GM12891 (cell line): ENCODE measurements at regions not wholly inside any gene's neighbourhood (a gene's known extent, or its start where the extent isn't known, plus 50 kb on each side); places are given as distances from the start of the nearest gene placed in this dataset.
"Not testable (repeated sequence)": the region's sequence is repeated elsewhere in the genome, so short reads cannot be mapped to it uniquely, and the experiment has no call there.

Source experiments
- DNase-seq: peaks from one replicate; pipeline ENCODE4 v3.0.0; 2011; ENCODE audit warnings: low spot score; ENCODE audit not compliant: insufficient read length
- FAIRE-seq: peaks from 2 replicates; lab custom pipeline; 2011; peaks lifted over from hg19 to GRCh38; lab: Jason Lieb, UNC
- PAX5 ChIP-seq: IDR thresholded peaks from 2 replicates; pipeline ENCODE4 v1.6.1; 2011; ENCODE audit warnings: low read length, moderate library complexity, mild to moderate bottlenecking; ENCODE audit not compliant: insufficient read depth, severe bottlenecking
- POLR2A ChIP-seq: IDR thresholded peaks from 2 replicates; pipeline ENCODE4 v1.6.1; 2011; ENCODE audit warnings: low read depth, low read length, control low read depth
- POLR2AphosphoS5 ChIP-seq: IDR thresholded peaks from 2 replicates; pipeline ENCODE4 v1.6.1; 2011; ENCODE audit warnings: low read depth, low read length, control low read depth
- POU2F2 ChIP-seq: IDR thresholded peaks from 2 replicates; pipeline ENCODE4 v1.6.1; 2011; ENCODE audit warnings: low read depth, mild to moderate bottlenecking, control low read depth, low read length, moderate library complexity
- SPI1 ChIP-seq: IDR thresholded peaks from 2 replicates; pipeline ENCODE4 v1.6.1; 2011; ENCODE audit warnings: low read depth, low read length, control low read depth
- TAF1 ChIP-seq: IDR thresholded peaks from 2 replicates; pipeline ENCODE4 v1.6.1; 2011; ENCODE audit warnings: low read depth, low read length, control low read depth

DNA sequence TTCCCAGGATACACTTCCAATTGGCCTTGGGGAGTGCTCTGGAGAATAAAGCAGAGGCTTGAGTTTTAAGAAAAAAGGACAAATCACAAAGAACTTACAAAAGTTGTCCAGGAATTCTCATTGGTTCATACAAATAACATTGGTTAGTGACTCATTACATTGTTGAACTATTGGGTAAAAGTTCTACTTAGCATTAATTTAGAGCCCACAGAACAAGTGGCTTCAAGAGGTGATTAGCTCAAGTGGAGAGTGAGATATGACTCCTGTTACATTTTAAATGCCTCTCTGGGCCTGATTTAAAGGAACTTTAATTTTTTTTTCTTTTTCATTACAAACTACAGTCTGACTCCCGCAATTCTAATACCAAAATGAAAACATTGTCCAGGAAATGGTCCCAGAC is 72.9 kb downstream of the ASCL4 start:
- no peak for TF ChIP-seq TAF1
- TF ChIP-seq POLR2AphosphoS5: no peak
- no peak for TF ChIP-seq POU2F2
- no peak for TF ChIP-seq SPI1
- TF ChIP-seq PAX5: no peak
- no peak for TF ChIP-seq POLR2A
- DNase-seq: no peak
- FAIRE-seq: no peak

GRCh38 chr12:107847830-107848229 is 73.3 kb downstream of the ASCL4 start:
- no peak for TF ChIP-seq POLR2A
- no peak for TF ChIP-seq SPI1
- TF ChIP-seq PAX5: no peak
- no peak for TF ChIP-seq POU2F2
- TF ChIP-seq TAF1: no peak
- no peak for TF ChIP-seq POLR2AphosphoS5
- DNase-seq (no peak), FAIRE-seq (no peak)

GRCh38 chr12:107853479-107853878 is 79.0 kb downstream of the ASCL4 start:
- TF ChIP-seq POLR2AphosphoS5 (no peak), PAX5 (no peak), POU2F2 (no peak), TAF1 (no peak), POLR2A (no peak), SPI1 (no peak)
- DNase-seq: no peak

GRCh38 chr12:107855471-107855870 is 81.0 kb downstream of the ASCL4 start:
- TF ChIP-seq POU2F2: no peak
- no peak for TF ChIP-seq POLR2A
- TF ChIP-seq TAF1: no peak
- TF ChIP-seq POLR2AphosphoS5: no peak
- FAIRE-seq (no peak), DNase-seq (no peak)

More at GRCh38 chr12:107853479-107853878, 79.0 kb downstream of the ASCL4 start:
- FAIRE-seq: no peak

DNA sequence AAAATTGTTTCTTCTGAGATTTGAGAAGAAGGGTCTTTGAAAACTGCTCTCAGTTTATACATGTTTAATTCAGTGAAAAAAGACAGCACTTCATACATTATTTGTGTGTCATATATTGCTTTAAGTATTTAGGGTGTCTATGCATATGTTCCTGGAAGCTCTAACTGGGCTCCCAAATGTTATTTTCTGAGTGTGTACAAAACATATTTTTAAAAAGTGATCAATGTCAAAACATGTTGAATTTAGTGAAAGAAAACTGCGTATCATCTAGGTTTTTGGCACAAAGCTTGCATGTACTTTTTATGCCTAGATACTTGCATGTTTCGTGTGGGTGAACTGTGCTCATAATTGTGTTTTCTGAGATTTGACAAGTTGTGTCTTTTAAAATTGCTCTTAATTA is 81.6 kb downstream of the ASCL4 start:
- TF ChIP-seq POLR2AphosphoS5 (no peak), TAF1 (no peak)
- DNase-seq (no peak), FAIRE-seq (no peak)

DNA sequence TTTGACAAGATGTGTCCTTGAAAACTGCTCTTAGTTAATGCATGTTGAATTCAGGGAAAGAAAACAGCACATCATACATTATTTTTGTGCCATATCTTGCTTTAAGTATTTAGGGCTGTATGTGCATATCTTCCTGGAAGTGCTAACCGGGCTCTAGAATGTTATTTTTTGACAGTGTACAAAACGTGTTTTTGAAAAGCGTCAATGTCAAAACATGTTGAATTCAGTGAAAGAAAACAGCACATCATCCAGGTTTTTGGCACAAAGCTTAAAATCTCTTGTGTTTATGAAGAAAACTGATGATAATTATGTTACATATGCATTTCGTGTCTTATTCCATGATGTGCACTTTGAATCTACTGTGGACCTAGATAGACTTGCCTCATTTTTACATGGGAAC is 82.7 kb downstream of the ASCL4 start:
- DNase-seq (no peak), FAIRE-seq (no peak)
- no peak for TF ChIP-seq PAX5
- no peak for TF ChIP-seq POU2F2
- no peak for TF ChIP-seq TAF1
- no peak for TF ChIP-seq SPI1
- TF ChIP-seq POLR2AphosphoS5: no peak
- no peak for TF ChIP-seq POLR2A

GRCh38 chr12:107859367-107859766 is 84.9 kb downstream of the ASCL4 start:
- TF ChIP-seq PAX5 (no peak), SPI1 (peak; percentile 44; the same call in 1 of the 2 replicates)
- FAIRE-seq (no peak), DNase-seq (no peak)

GRCh38 chr12:107864235-107864634 is 89.7 kb downstream of the ASCL4 start:
- FAIRE-seq: no peak
- TF ChIP-seq POU2F2: no peak
- no peak for DNase-seq

DNA sequence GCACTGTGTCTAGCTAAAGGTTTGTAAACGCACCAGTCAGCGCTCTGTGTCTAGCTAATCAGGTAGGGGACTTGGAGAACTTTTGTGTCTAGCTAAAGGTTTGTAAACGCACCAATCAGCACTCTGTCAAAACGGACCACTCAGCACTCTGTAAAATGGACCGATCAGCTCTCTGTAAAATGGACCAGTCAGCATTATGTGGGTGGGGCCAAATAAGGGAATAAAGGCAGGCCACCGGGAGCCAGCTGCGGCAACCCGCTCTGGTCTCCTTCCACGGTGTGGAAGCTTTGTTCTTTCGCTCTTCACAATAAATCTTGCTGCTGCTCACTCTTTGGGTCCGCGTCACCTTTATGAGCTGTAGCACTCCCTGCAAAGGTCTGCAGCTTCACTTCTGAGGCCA is 90.2 kb downstream of the ASCL4 start:
- not testable (repeated sequence) for FAIRE-seq, DNase-seq

DNA sequence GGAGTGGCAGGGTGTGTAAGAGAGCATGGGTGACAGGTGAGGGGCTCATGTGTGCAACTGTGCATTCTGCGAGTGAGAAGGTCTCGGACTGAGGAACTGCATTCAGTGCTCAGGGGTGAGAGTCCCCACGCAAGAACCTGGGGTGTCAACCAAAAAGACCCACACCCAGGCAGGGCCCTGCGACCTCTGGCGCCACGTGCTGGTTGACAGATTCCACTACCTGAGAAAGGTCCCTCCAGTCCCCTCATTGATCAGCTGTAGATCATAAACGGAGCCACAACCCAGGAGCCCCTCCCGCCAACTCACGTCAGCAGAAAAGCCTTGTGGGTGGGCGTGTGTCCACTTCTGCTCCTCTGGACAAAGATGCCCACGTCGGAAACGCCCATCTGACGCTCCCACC is 98.7 kb downstream of the ASCL4 start:
- TF ChIP-seq TAF1 (no peak), POLR2A (no peak), PAX5 (no peak), POU2F2 (no peak), POLR2AphosphoS5 (no peak), SPI1 (no peak)
- no peak for FAIRE-seq
- DNase-seq: no peak

DNA sequence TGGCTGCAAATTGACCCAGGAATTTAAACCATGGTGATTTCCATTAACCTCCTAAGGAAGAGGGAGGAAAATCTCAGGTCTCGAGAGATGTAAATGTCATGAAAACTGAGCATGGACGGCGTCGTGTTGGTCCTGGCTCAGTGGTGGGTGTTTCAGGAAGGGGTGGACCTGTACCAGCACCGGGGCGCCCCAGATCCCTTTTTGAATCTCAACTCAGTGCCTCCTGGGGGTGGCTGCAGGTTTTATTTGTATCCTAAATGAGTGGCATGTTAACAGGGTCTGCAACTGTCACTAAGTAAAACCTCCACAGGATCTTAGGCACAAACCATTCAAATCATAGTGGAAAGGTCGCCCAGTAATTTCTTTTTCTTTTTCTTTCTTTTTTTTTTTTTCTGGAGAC is 101.3 kb downstream of the ASCL4 start:
- FAIRE-seq (no peak), DNase-seq (no peak)
- TF ChIP-seq POU2F2 (no peak), TAF1 (no peak), POLR2AphosphoS5 (no peak), SPI1 (no peak), PAX5 (no peak), POLR2A (no peak)

DNA sequence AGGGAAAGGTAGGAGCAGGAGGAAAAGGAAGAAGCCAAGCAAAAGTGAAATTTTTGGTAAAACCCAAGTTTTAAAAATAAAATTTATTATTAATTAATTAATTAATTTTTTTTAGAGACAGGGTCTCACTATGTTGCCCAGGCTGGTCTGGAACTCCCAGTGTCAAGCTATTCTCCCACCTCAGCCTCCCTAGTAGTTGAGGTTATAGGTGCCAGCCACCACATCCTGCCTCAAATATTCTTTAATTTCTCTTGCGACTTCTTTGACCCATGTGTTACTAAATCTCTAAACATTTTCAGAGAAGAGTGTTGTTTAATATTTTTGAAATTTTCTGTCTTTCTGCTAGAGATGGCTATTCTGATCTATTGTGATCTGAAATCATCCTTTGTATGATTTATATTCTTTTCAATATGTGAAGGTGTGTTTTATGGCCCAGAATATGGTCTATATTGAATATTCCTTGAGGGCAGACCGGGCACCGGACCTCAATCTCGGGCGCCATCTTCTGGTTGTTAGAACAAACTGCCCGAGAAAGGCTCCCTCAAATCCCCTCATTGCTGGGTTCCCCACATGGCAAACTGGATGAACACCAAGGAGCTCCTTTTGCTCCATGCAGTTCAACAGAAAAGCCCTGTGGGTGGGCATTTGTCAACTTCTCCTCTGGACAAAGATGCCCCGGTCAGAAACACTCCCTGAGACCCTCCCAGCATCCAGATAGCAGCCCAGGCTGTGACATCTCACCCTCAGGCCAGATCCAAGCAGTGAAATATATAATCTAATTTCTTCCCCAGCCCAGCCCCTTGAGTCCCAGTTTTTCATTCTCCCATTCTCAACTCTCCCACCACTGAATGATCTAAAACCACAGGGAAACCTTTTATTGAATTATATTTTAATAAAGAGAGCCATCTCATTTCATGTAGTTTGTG is 110.5 kb downstream of the ASCL4 start:
- DNase-seq (peak; percentile 30), FAIRE-seq (peak; percentile 81)
- no peak for TF ChIP-seq POU2F2
- TF ChIP-seq PAX5: no peak
- no peak for TF ChIP-seq TAF1
- no peak for TF ChIP-seq POLR2A
- TF ChIP-seq POLR2AphosphoS5: no peak
- TF ChIP-seq SPI1: no peak
